Activated T-cell treated with anti-CD3 and anti-CD28 coated beads, Interleukin-2, amount 50 U/mL, for 72 hours (primary cell): ENCODE measurements at regions not wholly inside any gene's neighbourhood (a gene's known extent, or its start where the extent isn't known, plus 50 kb on each side); places are given as distances from the start of the nearest gene placed in this dataset.
A peak's percentile ranks its signal among the peaks of the same experiment; 100 is the strongest.
"Not testable (repeated sequence)": the region's sequence is repeated elsewhere in the genome, so short reads cannot be mapped to it uniquely, and the experiment has no call there.

Experiments used
- ATAC-seq, 2 donors: fragments of 150-1000 bp; cut with Tn5 transposase; replicated peaks in 1 of 2; 2 replicates each; pipeline ENCODE4 v1.10.0; 2021; ENCODE audit warnings: moderate library complexity in 2 of 2, mild to moderate bottlenecking in 1 of 2
- DNase-seq, 2 donors: peaks; one replicate each; pipeline ENCODE4 v3.0.0; 2021 to 2022; ENCODE audit warnings: mixed read lengths in 1 of 2
- H3K27ac Mint-ChIP-seq: one replicate; pipeline ENCODE4 v1.8.0; 2022; ENCODE audit warnings: mild to moderate bottlenecking, moderate library complexity, mixed read lengths
- H3K27me3 Mint-ChIP-seq: one replicate; pipeline ENCODE4 v1.8.0; 2022; ENCODE audit warnings: low read depth, mixed read lengths
- H3K36me3 Mint-ChIP-seq, 2 donors: one replicate each; pipeline ENCODE4 v1.8.0; 2022; ENCODE audit warnings: mixed read lengths in 2 of 2, mild to moderate bottlenecking in 1 of 2; ENCODE audit not compliant: insufficient read depth in 2 of 2
- H3K4me1 Mint-ChIP-seq: one replicate; pipeline ENCODE4 v1.8.0; 2022; ENCODE audit warnings: low read depth, mixed read lengths
- H3K4me3 Mint-ChIP-seq, 2 donors: one replicate each; pipeline ENCODE4 v1.8.0; 2022; ENCODE audit warnings: mild to moderate bottlenecking in 2 of 2, mixed read lengths in 2 of 2, moderate library complexity in 2 of 2
- H3K9me3 Mint-ChIP-seq, 2 donors: one replicate each; pipeline ENCODE4 v1.8.0; 2022; ENCODE audit warnings: mixed read lengths in 2 of 2

GRCh38 chr14:106507354-106507753 is 981.0 kb downstream of the TMEM121 start:
- H3K36me3 Mint-ChIP-seq = no peaks in the 10 kb centered on the region
- peaks cover 66% of the 10 kb centered on the region for H3K4me1 Mint-ChIP-seq
- H3K4me3 Mint-ChIP-seq = peak overlapping the region; percentile 52 to 64
- H3K9me3 Mint-ChIP-seq = no peaks in the 10 kb centered on the region
- no peaks in the 10 kb centered on the region for H3K27me3 Mint-ChIP-seq
- ATAC-seq (peak; percentile 77), DNase-seq (peak; percentile 35 to 37)
- H3K27ac Mint-ChIP-seq = no peak overlapping the region

DNA sequence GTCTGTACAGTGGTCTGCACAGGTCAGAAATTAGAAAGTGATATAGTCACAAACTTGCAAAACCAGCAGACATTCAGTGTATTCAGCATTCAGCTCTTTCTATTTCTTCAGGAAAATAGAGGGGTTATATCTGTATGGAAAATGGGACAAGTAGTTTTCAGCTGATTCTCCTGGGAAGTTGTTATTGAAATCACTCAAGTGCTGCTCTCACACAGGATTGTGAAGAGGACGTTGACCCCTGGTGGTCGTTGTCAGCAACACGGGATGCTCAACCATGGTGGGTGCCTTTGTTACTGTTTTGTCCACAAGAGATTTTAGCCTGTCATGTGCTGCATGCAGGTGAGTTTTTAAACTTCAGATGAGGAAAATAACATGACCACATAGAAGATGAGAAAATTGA is 981.8 kb downstream of the TMEM121 start:
- no peaks in the 10 kb centered on the region for H3K9me3 Mint-ChIP-seq
- H3K4me1 Mint-ChIP-seq = peaks cover 73% of the 10 kb centered on the region
- H3K27me3 Mint-ChIP-seq = no peaks in the 10 kb centered on the region
- H3K27ac Mint-ChIP-seq = no peak overlapping the region
- H3K4me3 Mint-ChIP-seq = peak overlapping the region; percentile 52 to 62
- ATAC-seq (no peak), DNase-seq (no peak)
- H3K36me3 Mint-ChIP-seq = no peaks in the 10 kb centered on the region

DNA sequence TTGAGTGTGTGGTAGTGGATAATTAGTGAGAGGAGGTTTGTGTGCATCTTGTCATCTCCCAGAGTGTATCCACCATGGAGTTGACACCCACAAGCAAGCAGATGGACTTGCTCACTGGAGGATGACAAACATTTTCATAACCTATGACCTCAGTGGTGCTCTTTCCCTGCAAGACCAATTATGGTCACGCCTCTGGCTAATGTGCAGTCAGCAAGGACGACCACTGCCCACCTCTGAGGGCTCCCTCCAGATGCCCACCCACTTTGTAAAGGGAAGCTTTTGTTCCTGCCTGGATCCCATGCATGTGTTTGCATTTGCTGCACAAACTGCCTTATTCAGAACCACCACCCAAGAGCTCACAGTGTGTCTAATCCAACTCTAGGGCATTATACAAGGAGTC is 982.8 kb downstream of the TMEM121 start:
- H3K4me3 Mint-ChIP-seq = peak overlapping the region; percentile 19 to 40
- DNase-seq (no peak), ATAC-seq (no peak)
- no peaks in the 10 kb centered on the region for H3K9me3 Mint-ChIP-seq
- no peaks in the 10 kb centered on the region for H3K36me3 Mint-ChIP-seq
- H3K27me3 Mint-ChIP-seq = no peaks in the 10 kb centered on the region
- H3K4me1 Mint-ChIP-seq = peaks cover 78% of the 10 kb centered on the region
- no peak overlapping the region for H3K27ac Mint-ChIP-seq

DNA sequence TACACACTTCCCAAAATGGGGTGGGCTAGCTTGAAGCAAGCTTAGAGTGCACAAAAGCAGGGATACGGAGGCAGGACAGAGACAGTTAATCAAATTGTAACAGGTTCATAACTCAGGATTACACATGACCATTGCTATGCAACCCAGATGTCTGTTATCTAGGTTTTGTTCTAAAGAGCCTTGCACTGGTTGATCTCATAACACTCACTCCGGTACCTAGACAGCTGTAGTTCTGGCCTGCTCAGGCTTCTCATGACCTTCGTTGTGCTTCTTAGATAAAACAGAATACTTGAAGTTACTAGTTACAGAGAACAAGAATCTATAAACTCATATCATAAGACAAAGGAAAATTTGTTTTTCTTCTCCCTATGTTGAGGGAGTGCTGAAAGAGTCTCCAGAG is 983.4 kb downstream of the TMEM121 start:
- ATAC-seq = no peak
- Mint-ChIP-seq H3K4me1 (peaks cover 76% of the 10 kb centered on the region), H3K9me3 (no peaks in the 10 kb centered on the region), H3K4me3 (no peak overlapping the region), H3K36me3 (no peaks in the 10 kb centered on the region), H3K27ac (no peak overlapping the region), H3K27me3 (no peaks in the 10 kb centered on the region)
- no peak for DNase-seq

DNA sequence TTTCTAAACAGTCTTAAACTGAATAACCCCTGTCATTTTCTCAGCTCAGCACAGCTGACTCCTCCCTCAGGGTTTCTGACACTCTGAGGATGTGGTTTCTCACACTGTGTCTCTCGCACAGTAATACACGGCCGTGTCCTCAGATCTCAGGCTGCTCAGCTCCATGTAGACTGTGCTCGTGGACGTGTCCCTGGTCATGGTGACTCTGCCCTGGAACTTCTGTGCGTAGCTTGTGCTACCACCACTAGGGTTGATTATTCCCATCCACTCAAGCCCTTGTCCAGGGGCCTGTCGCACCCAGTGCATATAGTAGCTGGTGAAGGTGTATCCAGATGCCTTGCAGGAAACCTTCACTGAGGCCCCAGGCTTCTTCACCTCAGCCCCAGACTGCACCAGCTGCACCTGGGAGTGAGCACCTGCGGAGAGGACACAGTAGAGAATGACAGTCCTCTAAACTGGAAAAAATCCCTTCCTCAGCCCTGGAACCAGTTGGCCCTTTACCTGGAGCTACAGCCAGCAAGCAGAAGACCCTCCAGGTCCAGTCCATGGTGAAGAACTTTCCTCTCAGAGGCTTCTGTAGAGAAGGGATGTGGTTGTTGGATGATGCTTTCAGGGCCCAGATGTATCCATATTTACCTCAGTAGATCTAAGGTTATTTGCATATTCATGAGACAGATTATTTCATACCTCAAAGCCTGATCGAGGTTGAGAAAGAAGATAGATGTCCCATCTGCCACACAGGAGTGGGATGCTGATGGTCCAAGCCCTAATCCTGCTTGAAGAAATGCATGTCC is 984.8 kb downstream of the TMEM121 start:
- no peaks in the 10 kb centered on the region for H3K9me3 Mint-ChIP-seq
- no peaks in the 10 kb centered on the region for H3K27me3 Mint-ChIP-seq
- H3K27ac Mint-ChIP-seq = no peak overlapping the region
- H3K4me1 Mint-ChIP-seq = peaks cover 71% of the 10 kb centered on the region
- ATAC-seq (peak; percentile 55 to 60), DNase-seq (peak; percentile 55 to 57)
- H3K36me3 Mint-ChIP-seq = no peaks in the 10 kb centered on the region
- peak overlapping the region; percentile 44 to 45 for H3K4me3 Mint-ChIP-seq

GRCh38 chr14:106511800-106512198 is 985.4 kb downstream of the TMEM121 start:
- no peak overlapping the region for H3K27ac Mint-ChIP-seq

DNA sequence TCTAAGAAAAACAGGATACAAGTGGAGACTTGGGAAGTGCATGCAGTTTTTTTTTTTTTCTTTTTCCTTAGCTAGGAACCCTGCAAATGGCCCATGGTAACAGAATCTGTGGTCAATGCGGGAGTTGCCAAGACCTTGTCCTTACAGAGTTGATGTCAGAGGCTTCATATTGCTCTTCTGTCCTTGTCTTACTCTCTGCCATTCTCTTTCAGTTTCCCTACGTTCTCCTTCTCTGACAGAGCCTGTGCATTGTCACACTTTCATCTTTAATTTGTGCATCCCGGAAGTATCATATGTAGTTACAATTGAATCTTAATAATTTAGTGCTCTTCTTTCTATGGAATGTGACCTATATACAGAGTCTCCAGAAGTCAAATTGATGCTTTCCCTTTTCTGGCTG is 986.9 kb downstream of the TMEM121 start:
- no peaks in the 10 kb centered on the region for H3K9me3 Mint-ChIP-seq
- ATAC-seq (no peak), DNase-seq (no peak)
- H3K36me3 Mint-ChIP-seq = no peaks in the 10 kb centered on the region
- H3K27ac Mint-ChIP-seq = peak overlapping the region; percentile 5
- H3K4me3 Mint-ChIP-seq = peak overlapping the region in 1 of 2 donors; percentile 2
- H3K27me3 Mint-ChIP-seq = no peaks in the 10 kb centered on the region
- H3K4me1 Mint-ChIP-seq = peaks cover 58% of the 10 kb centered on the region

More at GRCh38 chr14:106511800-106512198, 985.4 kb downstream of the TMEM121 start:
- H3K9me3 Mint-ChIP-seq = no peaks in the 10 kb centered on the region
- DNase-seq = no peak
- no peaks in the 10 kb centered on the region for H3K36me3 Mint-ChIP-seq
- no peak for ATAC-seq
- H3K27me3 Mint-ChIP-seq = no peaks in the 10 kb centered on the region
- H3K4me3 Mint-ChIP-seq = no peak overlapping the region
- H3K4me1 Mint-ChIP-seq = peaks cover 65% of the 10 kb centered on the region

DNA sequence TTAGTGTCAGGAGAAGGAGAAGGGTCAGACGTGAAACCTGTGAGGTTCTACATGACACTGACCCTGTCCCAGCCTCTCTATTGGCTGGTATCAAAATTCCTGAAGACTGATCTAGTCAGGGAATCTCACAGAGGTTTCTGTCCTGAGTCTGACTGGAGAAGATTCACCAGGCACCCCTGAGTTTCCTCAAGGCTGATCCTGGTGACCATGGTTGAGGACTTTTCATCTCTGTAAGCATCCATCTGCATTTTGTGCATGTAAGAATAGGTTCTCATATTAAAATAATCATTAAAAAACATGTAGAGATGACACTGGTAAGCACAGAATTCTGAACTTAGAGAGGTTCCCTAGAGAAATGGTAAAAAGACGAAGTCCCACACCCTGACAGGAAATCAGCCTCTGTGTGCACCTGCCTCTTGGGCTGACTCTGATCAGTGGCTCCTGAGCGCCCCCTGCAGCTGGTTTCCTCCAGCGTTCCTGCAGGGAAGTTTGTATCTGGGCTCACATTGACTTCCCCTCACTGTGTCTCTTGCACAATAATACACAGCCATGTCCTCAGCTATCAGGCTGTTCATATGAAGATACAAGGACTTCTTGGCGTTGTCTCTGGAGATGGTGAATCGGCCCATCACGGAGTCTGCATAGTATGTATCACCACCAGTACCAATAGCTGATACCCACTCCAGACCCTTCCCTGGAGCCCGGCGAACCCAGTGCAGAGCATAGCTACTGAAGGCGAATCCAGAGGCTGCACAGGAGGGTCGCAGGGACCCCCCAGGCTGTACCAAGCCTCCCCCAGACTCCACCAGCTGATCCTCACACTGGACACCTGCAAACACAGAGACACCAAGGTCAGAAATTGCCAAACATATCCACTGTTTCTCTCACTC is 991.9 kb downstream of the TMEM121 start:
- Mint-ChIP-seq H3K4me3 (no peak overlapping the region), H3K27ac (no peak overlapping the region), H3K27me3 (peaks cover 20% of the 10 kb centered on the region)

GRCh38 chr14:106522118-106522517 is 995.7 kb downstream of the TMEM121 start:
- not testable (repeated sequence) for H3K36me3 Mint-ChIP-seq, H3K4me3 Mint-ChIP-seq, H3K9me3 Mint-ChIP-seq, H3K27ac Mint-ChIP-seq
- Mint-ChIP-seq H3K27me3 (peaks cover 36% of the 10 kb centered on the region), H3K4me1 (peaks cover 23% of the 10 kb centered on the region)
- DNase-seq = peak in 1 of 2 donors; percentile 43
- peak in 1 of 2 donors; percentile 55 for ATAC-seq

More for the DNA sequence above, 991.9 kb downstream of the TMEM121 start:
- DNase-seq = peak; percentile 80 to 88
- no peaks in the 10 kb centered on the region for H3K9me3 Mint-ChIP-seq
- H3K36me3 Mint-ChIP-seq = no peaks in the 10 kb centered on the region
- ATAC-seq = peak; percentile 62 to 82
- peaks cover 26% of the 10 kb centered on the region for H3K4me1 Mint-ChIP-seq

GRCh38 chr14:106522990-106523389 is 996.6 kb downstream of the TMEM121 start:
- Mint-ChIP-seq H3K4me1 (peaks cover 18% of the 10 kb centered on the region), H3K9me3 (no peaks in the 10 kb centered on the region), H3K27ac (no peak overlapping the region), H3K27me3 (peaks cover 36% of the 10 kb centered on the region), H3K4me3 (no peak overlapping the region), H3K36me3 (peaks cover 0 to 1% of the 10 kb centered on the region in 2 donors)
- ATAC-seq (no peak), DNase-seq (no peak)

DNA sequence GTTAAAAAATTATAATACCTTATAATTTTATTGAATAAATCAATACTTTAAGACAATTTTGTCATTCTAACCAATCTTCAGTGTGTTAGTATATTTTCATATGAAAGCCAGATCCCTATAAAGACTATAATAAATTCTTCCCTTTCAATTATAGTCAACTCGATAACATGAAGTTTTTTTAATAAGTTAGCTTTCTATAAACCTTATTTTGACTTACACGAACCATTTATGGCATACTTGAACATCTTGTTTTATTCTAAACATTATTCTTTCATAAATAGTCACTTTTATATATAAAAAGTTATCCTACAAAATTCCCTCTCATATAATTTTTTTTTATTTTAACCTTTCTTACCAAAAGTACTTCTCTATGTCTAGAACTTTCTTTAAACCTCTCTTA is 1002.3 kb downstream of the TMEM121 start:
- H3K27me3 Mint-ChIP-seq = peaks cover 29% of the 10 kb centered on the region
- peaks cover 0 to 1% of the 10 kb centered on the region in 2 donors for H3K36me3 Mint-ChIP-seq
- no peak overlapping the region for H3K4me3 Mint-ChIP-seq
- no peaks in the 10 kb centered on the region for H3K9me3 Mint-ChIP-seq
- no peak for ATAC-seq
- peaks cover 5% of the 10 kb centered on the region for H3K4me1 Mint-ChIP-seq
- no peak overlapping the region for H3K27ac Mint-ChIP-seq
- no peak for DNase-seq

- H3K4me3 Mint-ChIP-seq = no peak overlapping the region
- DNase-seq = no peak
- H3K4me1 Mint-ChIP-seq = peaks cover 5% of the 10 kb centered on the region
- H3K9me3 Mint-ChIP-seq = no peaks in the 10 kb centered on the region
- peaks cover 25% of the 10 kb centered on the region for H3K27me3 Mint-ChIP-seq
- ATAC-seq = no peak
- no peak overlapping the region for H3K27ac Mint-ChIP-seq
- peaks cover 0 to 1% of the 10 kb centered on the region in 2 donors for H3K36me3 Mint-ChIP-seq
Observed at GRCh38 chr14:106530031-106530422, 1003.6 kb downstream of the TMEM121 start.

- Mint-ChIP-seq H3K27ac (no peak overlapping the region), H3K9me3 (no peaks in the 10 kb centered on the region), H3K4me3 (no peak overlapping the region), H3K4me1 (peaks cover 5% of the 10 kb centered on the region), H3K27me3 (peaks cover 27% of the 10 kb centered on the region), H3K36me3 (peaks cover 0 to 1% of the 10 kb centered on the region in 2 donors)
- DNase-seq (peak; percentile 35 to 65), ATAC-seq (peak; percentile 83 to 93)
Observed at GRCh38 chr14:106530423-106531107, 1004.2 kb downstream of the TMEM121 start.
